ENCODE measurements at regions not wholly inside any gene's neighbourhood (a gene's known extent, or its start where the extent isn't known, plus 50 kb on each side); places are given as distances from the start of the nearest gene placed in this dataset.

DNA sequence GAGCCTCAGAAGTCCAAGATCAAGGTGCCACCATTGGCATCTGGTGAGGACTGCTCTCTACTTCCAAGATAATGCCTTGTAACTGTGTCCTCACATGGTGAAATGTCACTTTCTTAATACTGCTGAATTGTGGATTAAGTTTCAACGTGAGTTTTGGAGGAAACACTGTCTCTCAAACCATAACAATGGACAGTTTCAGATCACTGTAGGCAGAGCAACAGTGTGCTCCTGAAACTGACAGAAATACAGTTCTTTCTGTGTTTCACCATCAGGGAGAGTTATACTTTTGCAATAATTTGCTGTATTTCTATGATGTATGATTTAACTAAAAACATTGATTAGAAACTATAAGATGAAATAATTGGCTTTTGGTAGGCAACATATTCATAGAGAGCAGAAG, 1780.5 kb upstream of the CDH6 start:
- Mint-ChIP-seq H3K4me3 (no peak overlapping the region), H3K27me3 (ENCODE audit: low read depth) (no peaks in the 10 kb centered on the region), H3K9me3 (no peaks in the 10 kb centered on the region; a peak in 1 of 5 replicates), H3K36me3 (ENCODE audit: insufficient read depth in 1 of 3, low read depth in 3 of 3) (no peaks in the 10 kb centered on the region), H3K4me1 (no peaks in the 10 kb centered on the region), H3K27ac (no peak overlapping the region)
- H3K4me2 ChIP-seq (ENCODE audit: insufficient read depth, insufficient read length, low read length) = no peak overlapping the region
- H4K91ac ChIP-seq (ENCODE audit: insufficient read length, low read depth, low read length) = no peak overlapping the region
- H2BK20ac ChIP-seq (ENCODE audit: low read depth, low read length, poor library complexity, severe bottlenecking) = no peak overlapping the region
- no peak overlapping the region for H3K14ac ChIP-seq (ENCODE audit: insufficient read depth, low read length)
- H3K9me3 ChIP-seq (ENCODE audit: control insufficient read depth, low read depth, low read length) = no peaks in the 10 kb centered on the region
- no peaks in the 10 kb centered on the region for H3K79me2 ChIP-seq (ENCODE audit: insufficient read depth, low read length)
- no peak overlapping the region for H4K5ac ChIP-seq (ENCODE audit: insufficient read length, low read depth, low read length)
- no peaks in the 10 kb centered on the region for H3K27me3 ChIP-seq (ENCODE audit: insufficient read depth, low read length)
- no peak overlapping the region for H4K8ac ChIP-seq (replicated peaks; ENCODE audit: insufficient read length, low read depth, low read length)
- WGBS (ENCODE audit: extremely low coverage, insufficient read length, low lambda C conversion rate) = no CpG with 5 or more reads among the region's 1 CpG
- no peak overlapping the region for H2AK5ac ChIP-seq (ENCODE audit: insufficient read length, low read length)
- no peak overlapping the region for H2BK12ac ChIP-seq (ENCODE audit: insufficient read length, low read depth, low read length)
- H3K18ac ChIP-seq (ENCODE audit: insufficient read length, low read depth, low read length) = no peak overlapping the region
- H2BK15ac ChIP-seq (ENCODE audit: low read depth, low read length) = no peak overlapping the region
- no peak overlapping the region for H3K27ac ChIP-seq (ENCODE audit: insufficient read length, low read depth, low read length)
- H3K23ac ChIP-seq (ENCODE audit: insufficient read length, low read depth, low read length) = no peak overlapping the region
- TF ChIP-seq CTCF (conservative IDR thresholded peaks at IDR 0.05) = no peak
- H2BK120ac ChIP-seq (ENCODE audit: low read depth, low read length, poor library complexity, severe bottlenecking) = no peak overlapping the region
- H4K20me1 ChIP-seq (ENCODE audit: control insufficient read depth, insufficient read depth, insufficient read length) = no peaks in the 10 kb centered on the region
- H2AFZ ChIP-seq (ENCODE audit: low read length) = no peak overlapping the region
- no peaks in the 10 kb centered on the region for H3K23me2 ChIP-seq (ENCODE audit: insufficient read length, low read depth, low read length, poor library complexity, severe bottlenecking)
- H3K4me1 ChIP-seq (ENCODE audit: insufficient read depth, low read length) = no peaks in the 10 kb centered on the region
- H3T11ph ChIP-seq (ENCODE audit: low read length) = no peak overlapping the region
- H3K4ac ChIP-seq (ENCODE audit: low read depth, low read length) = no peak overlapping the region
- no peak overlapping the region for H3K56ac ChIP-seq (ENCODE audit: insufficient read length, low read depth, low read length)
- no peak overlapping the region for H2BK5ac ChIP-seq (ENCODE audit: insufficient read length, low read length)
- no peak for DNase-seq
- no peaks in the 10 kb centered on the region for H3K79me1 ChIP-seq (ENCODE audit: insufficient read depth, low read depth, low read length, poor library complexity, severe bottlenecking)
- no peak overlapping the region for H3K9ac ChIP-seq (ENCODE audit: extremely low read depth, insufficient read length, low read length)

All from H9 (cell line).